ENCODE measurements at regions not wholly inside any gene's neighbourhood (a gene's known extent, or its start where the extent isn't known, plus 50 kb on each side); places are given as distances from the start of the nearest gene placed in this dataset.

- Mint-ChIP-seq H3K4me1 (no peaks in the 10 kb centered on the region), H3K4me3 (no peak overlapping the region), H3K27me3 (no peaks in the 10 kb centered on the region), H3K27ac (no peak overlapping the region), H3K36me3 (no peaks in the 10 kb centered on the region), H3K9me3 (no peaks in the 10 kb centered on the region)
- no peak for DNase-seq
- Histone ChIP-seq H3K4me3 (ENCODE audit: control insufficient read depth in 1 of 2, extremely low read depth in 1 of 2, low read length in 1 of 2) (no peak overlapping the region), H3K27ac (ENCODE audit: low read length) (no peak overlapping the region), H3K36me3 (ENCODE audit: control insufficient read depth in 2 of 2, extremely low read depth in 1 of 2, insufficient read depth in 1 of 2, low read length in 1 of 2) (no peaks in the 10 kb centered on the region), H3K9me3 (no peaks in the 10 kb centered on the region), H3K27me3 (replicated peaks in 1 of 2; ENCODE audit: control insufficient read depth in 2 of 2, extremely low read depth in 1 of 2, insufficient read depth in 2 of 2, low read length in 1 of 2) (no peaks in the 10 kb centered on the region), H3K4me1 (ENCODE audit: control insufficient read depth in 1 of 2, extremely low read depth in 1 of 2, insufficient read depth in 2 of 2, low read length in 2 of 2) (no peaks in the 10 kb centered on the region)
- CTCF ChIA-PET = no interaction called here
- POLR2A ChIA-PET = no interaction called here
- no CpG with 5 or more reads among the region's 1 CpG for WGBS (ENCODE audit: insufficient coverage)
- ATAC-seq (replicated peaks in 1 of 4) = no peak
Observed at GRCh38 chr3:167958141-167958540, 137.6 kb downstream of the GOLIM4 start.

GRCh38 chr3:167952969-167953368 is 142.8 kb downstream of the GOLIM4 start:
- Mint-ChIP-seq H3K9me3 (peaks cover 0 to 3% (median 0%) of the 10 kb centered on the region in 3 donors), H3K27me3 (no peaks in the 10 kb centered on the region), H3K4me3 (no peak overlapping the region), H3K36me3 (no peaks in the 10 kb centered on the region), H3K4me1 (no peaks in the 10 kb centered on the region), H3K27ac (no peak overlapping the region)
- ChIA-PET CTCF (no interaction called here), POLR2A (no interaction called here)
- H3K36me3 ChIP-seq (ENCODE audit: control insufficient read depth in 2 of 2, extremely low read depth in 1 of 2, insufficient read depth in 1 of 2, low read length in 1 of 2) = no peaks in the 10 kb centered on the region
- no peak overlapping the region for H3K4me3 ChIP-seq (ENCODE audit: control insufficient read depth in 1 of 2, extremely low read depth in 1 of 2, low read length in 1 of 2)
- no peak overlapping the region for H3K27ac ChIP-seq (ENCODE audit: low read length)
- no CpG with 5 or more reads among the region's 4 CpGs for WGBS (ENCODE audit: insufficient coverage)
- ATAC-seq (replicated peaks in 1 of 4) (no peak), DNase-seq (no peak)
- no peaks in the 10 kb centered on the region for H3K9me3 ChIP-seq
- H3K27me3 ChIP-seq (replicated peaks in 1 of 2; ENCODE audit: control insufficient read depth in 2 of 2, extremely low read depth in 1 of 2, insufficient read depth in 2 of 2, low read length in 1 of 2) = no peaks in the 10 kb centered on the region
- no peaks in the 10 kb centered on the region for H3K4me1 ChIP-seq (ENCODE audit: control insufficient read depth in 1 of 2, extremely low read depth in 1 of 2, insufficient read depth in 2 of 2, low read length in 2 of 2)

GRCh38 chr3:167950212-167950611 is 145.5 kb downstream of the GOLIM4 start:
- no peaks in the 10 kb centered on the region for H3K9me3 ChIP-seq
- Mint-ChIP-seq H3K4me3 (no peak overlapping the region), H3K9me3 (peaks cover 0 to 3% (median 0%) of the 10 kb centered on the region in 3 donors), H3K4me1 (no peaks in the 10 kb centered on the region), H3K27me3 (no peaks in the 10 kb centered on the region), H3K27ac (no peak overlapping the region), H3K36me3 (no peaks in the 10 kb centered on the region)
- CTCF ChIA-PET = no interaction called here
- POLR2A ChIA-PET = no interaction called here
- no peaks in the 10 kb centered on the region for H3K27me3 ChIP-seq (replicated peaks in 1 of 2; ENCODE audit: control insufficient read depth in 2 of 2, extremely low read depth in 1 of 2, insufficient read depth in 2 of 2, low read length in 1 of 2)
- no peak overlapping the region for H3K4me3 ChIP-seq (ENCODE audit: control insufficient read depth in 1 of 2, extremely low read depth in 1 of 2, low read length in 1 of 2)
- no peak for ATAC-seq (replicated peaks in 1 of 4)
- WGBS (ENCODE audit: insufficient coverage) = 88% methylated on average over 1 of the region's 5 CpGs
- no peak for DNase-seq
- no peaks in the 10 kb centered on the region for H3K4me1 ChIP-seq (ENCODE audit: control insufficient read depth in 1 of 2, extremely low read depth in 1 of 2, insufficient read depth in 2 of 2, low read length in 2 of 2)
- H3K36me3 ChIP-seq (ENCODE audit: control insufficient read depth in 2 of 2, extremely low read depth in 1 of 2, insufficient read depth in 1 of 2, low read length in 1 of 2) = no peaks in the 10 kb centered on the region
- no peak overlapping the region for H3K27ac ChIP-seq (ENCODE audit: low read length)

- no peaks in the 10 kb centered on the region for H3K9me3 ChIP-seq
- H3K36me3 ChIP-seq (ENCODE audit: control insufficient read depth in 2 of 2, extremely low read depth in 1 of 2, insufficient read depth in 1 of 2, low read length in 1 of 2) = no peaks in the 10 kb centered on the region
- no peak overlapping the region for H3K27ac Mint-ChIP-seq
- H3K36me3 Mint-ChIP-seq = no peaks in the 10 kb centered on the region
- no peak overlapping the region for H3K27ac ChIP-seq (ENCODE audit: low read length)
- peaks cover 0 to 2% of the 10 kb centered on the region in 2 experiments for H3K4me1 ChIP-seq (ENCODE audit: control insufficient read depth in 1 of 2, extremely low read depth in 1 of 2, insufficient read depth in 2 of 2, low read length in 2 of 2)
- DNase-seq (no peak), ATAC-seq (replicated peaks in 1 of 4) (no peak)
- no peak overlapping the region for H3K4me3 ChIP-seq (ENCODE audit: control insufficient read depth in 1 of 2, extremely low read depth in 1 of 2, low read length in 1 of 2)
- WGBS (ENCODE audit: insufficient coverage) = no CpG with 5 or more reads among the region's 7 CpGs
- H3K4me3 Mint-ChIP-seq = no peak overlapping the region
- CTCF ChIA-PET = no interaction called here
- POLR2A ChIA-PET = no interaction called here
- H3K9me3 Mint-ChIP-seq = no peaks in the 10 kb centered on the region
- H3K27me3 Mint-ChIP-seq = peaks cover 10 to 14% of the 10 kb centered on the region in 2 donors
- peaks cover 0 to 5% (median 0%) of the 10 kb centered on the region in 3 donors for H3K4me1 Mint-ChIP-seq
- H3K27me3 ChIP-seq (replicated peaks in 1 of 2; ENCODE audit: control insufficient read depth in 2 of 2, extremely low read depth in 1 of 2, insufficient read depth in 2 of 2, low read length in 1 of 2) = no peaks in the 10 kb centered on the region
Observed at GRCh38 chr3:167941234-167941995, 154.3 kb downstream of the GOLIM4 start.

- no peak overlapping the region for H3K4me3 ChIP-seq (ENCODE audit: control insufficient read depth in 1 of 2, extremely low read depth in 1 of 2, low read length in 1 of 2)
- DNase-seq (no peak), ATAC-seq (replicated peaks in 1 of 4) (no peak)
- WGBS (ENCODE audit: insufficient coverage) = no CpG with 5 or more reads among the region's 3 CpGs
- POLR2A ChIA-PET = no interaction called here
- H3K4me1 Mint-ChIP-seq = peaks cover 0 to 5% (median 0%) of the 10 kb centered on the region in 3 donors
- H3K4me1 ChIP-seq (ENCODE audit: control insufficient read depth in 1 of 2, extremely low read depth in 1 of 2, insufficient read depth in 2 of 2, low read length in 2 of 2) = peaks cover 0 to 2% of the 10 kb centered on the region in 2 experiments
- no peaks in the 10 kb centered on the region for H3K36me3 Mint-ChIP-seq
- no peaks in the 10 kb centered on the region for H3K36me3 ChIP-seq (ENCODE audit: control insufficient read depth in 2 of 2, extremely low read depth in 1 of 2, insufficient read depth in 1 of 2, low read length in 1 of 2)
- H3K27me3 Mint-ChIP-seq = peaks cover 10 to 14% of the 10 kb centered on the region in 2 donors
- H3K27ac ChIP-seq (ENCODE audit: low read length) = no peak overlapping the region
- no peaks in the 10 kb centered on the region for H3K9me3 Mint-ChIP-seq
- CTCF ChIA-PET = no interaction called here
- H3K27ac Mint-ChIP-seq = no peak overlapping the region
- no peaks in the 10 kb centered on the region for H3K27me3 ChIP-seq (replicated peaks in 1 of 2; ENCODE audit: control insufficient read depth in 2 of 2, extremely low read depth in 1 of 2, insufficient read depth in 2 of 2, low read length in 1 of 2)
- H3K4me3 Mint-ChIP-seq = no peak overlapping the region
- no peaks in the 10 kb centered on the region for H3K9me3 ChIP-seq
Observed at GRCh38 chr3:167940241-167940640, 155.5 kb downstream of the GOLIM4 start.

- DNase-seq (no peak), ATAC-seq (replicated peaks in 1 of 4) (no peak)
- POLR2A ChIA-PET = no interaction called here
- Histone ChIP-seq H3K9me3 (no peaks in the 10 kb centered on the region), H3K27ac (ENCODE audit: low read length) (no peak overlapping the region), H3K4me3 (ENCODE audit: control insufficient read depth in 1 of 2, extremely low read depth in 1 of 2, low read length in 1 of 2) (no peak overlapping the region), H3K36me3 (ENCODE audit: control insufficient read depth in 2 of 2, extremely low read depth in 1 of 2, insufficient read depth in 1 of 2, low read length in 1 of 2) (no peaks in the 10 kb centered on the region), H3K27me3 (replicated peaks in 1 of 2; ENCODE audit: control insufficient read depth in 2 of 2, extremely low read depth in 1 of 2, insufficient read depth in 2 of 2, low read length in 1 of 2) (no peaks in the 10 kb centered on the region), H3K4me1 (ENCODE audit: control insufficient read depth in 1 of 2, extremely low read depth in 1 of 2, insufficient read depth in 2 of 2, low read length in 2 of 2) (peaks cover 0 to 2% of the 10 kb centered on the region in 2 experiments)
- peaks cover 10 to 14% of the 10 kb centered on the region in 2 donors for H3K27me3 Mint-ChIP-seq
- no peaks in the 10 kb centered on the region for H3K9me3 Mint-ChIP-seq
- H3K27ac Mint-ChIP-seq = no peak overlapping the region
- no peaks in the 10 kb centered on the region for H3K36me3 Mint-ChIP-seq
- H3K4me1 Mint-ChIP-seq = peaks cover 0 to 5% (median 0%) of the 10 kb centered on the region in 3 donors
- H3K4me3 Mint-ChIP-seq = no peak overlapping the region
- CTCF ChIA-PET = no interaction called here
Observed at GRCh38 chr3:167938516-167938915, 157.2 kb downstream of the GOLIM4 start.

- Mint-ChIP-seq H3K36me3 (no peaks in the 10 kb centered on the region), H3K9me3 (no peaks in the 10 kb centered on the region), H3K27ac (no peak overlapping the region), H3K27me3 (peaks cover 0 to 4% of the 10 kb centered on the region in 2 donors), H3K4me3 (no peak overlapping the region), H3K4me1 (no peaks in the 10 kb centered on the region)
- 86% methylated on average over 4 of the region's 6 CpGs for WGBS (ENCODE audit: insufficient coverage)
- ChIA-PET CTCF (no interaction called here), POLR2A (no interaction called here)
- Histone ChIP-seq H3K27me3 (replicated peaks in 1 of 2; ENCODE audit: control insufficient read depth in 2 of 2, extremely low read depth in 1 of 2, insufficient read depth in 2 of 2, low read length in 1 of 2) (no peaks in the 10 kb centered on the region), H3K4me1 (ENCODE audit: control insufficient read depth in 1 of 2, extremely low read depth in 1 of 2, insufficient read depth in 2 of 2, low read length in 2 of 2) (no peaks in the 10 kb centered on the region), H3K9me3 (no peaks in the 10 kb centered on the region), H3K36me3 (ENCODE audit: control insufficient read depth in 2 of 2, extremely low read depth in 1 of 2, insufficient read depth in 1 of 2, low read length in 1 of 2) (no peaks in the 10 kb centered on the region), H3K27ac (ENCODE audit: low read length) (no peak overlapping the region), H3K4me3 (ENCODE audit: control insufficient read depth in 1 of 2, extremely low read depth in 1 of 2, low read length in 1 of 2) (no peak overlapping the region)
- DNase-seq = no peak
- no peak for ATAC-seq (replicated peaks in 1 of 4)
Observed at GRCh38 chr3:167936019-167936418, 159.7 kb downstream of the GOLIM4 start.

Data from T-cell (primary cell).